GM06990 (cell line): ENCODE measurements at regions not wholly inside any gene's neighbourhood (a gene's known extent, or its start where the extent isn't known, plus 50 kb on each side); places are given as distances from the start of the nearest gene placed in this dataset.

Experiments
- DNase-seq: peaks from one replicate; pipeline ENCODE4 v3.0.0-alpha.2; 2011; ENCODE audit not compliant: insufficient read length; ENCODE audit errors: extremely low read depth
- H3K27me3 ChIP-seq: replicated peaks from 2 replicates; pipeline ENCODE4 v1.6.0; 2011; ENCODE audit warnings: low read length; ENCODE audit not compliant: control insufficient read depth, insufficient read depth
- H3K36me3 ChIP-seq: 2 replicates; pipeline ENCODE4 v1.5.1; 2011; ENCODE audit warnings: low read length; ENCODE audit not compliant: control insufficient read depth, insufficient read depth
- H3K4me3 ChIP-seq: replicated peaks from 2 replicates; pipeline ENCODE4 v1.5.1; 2011; ENCODE audit warnings: low read depth, mild to moderate bottlenecking, control low read depth, low read length
- TF ChIP-seq, protein P1 (sequence below): IDR thresholded peaks from 2 replicates; pipeline ENCODE4 v1.5.1; 2011; ENCODE audit warnings: low read length, control low read depth, mild to moderate bottlenecking, inconsistent platforms; ENCODE audit not compliant: insufficient read depth, poor library complexity, severe bottlenecking

DNA sequence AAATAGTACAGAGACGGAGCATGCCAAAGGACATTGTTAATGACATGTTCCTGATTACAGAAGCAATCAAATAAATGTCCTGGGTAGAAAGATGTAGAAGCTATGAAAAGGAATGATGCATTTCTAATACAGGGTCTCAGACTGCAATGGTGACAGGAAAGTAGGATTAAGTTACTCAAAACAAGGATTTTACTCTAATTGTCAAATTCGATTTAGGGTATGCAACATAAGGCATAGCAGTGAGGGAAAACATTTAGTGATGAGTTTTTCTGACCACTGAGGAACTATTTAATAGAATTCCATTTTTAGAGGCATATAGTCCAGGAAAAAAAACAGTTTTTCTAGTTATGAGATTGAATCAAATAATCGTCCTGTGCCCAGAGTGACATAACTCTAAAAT lies 715.1 kb upstream of the ACO1 start:
- Histone ChIP-seq H3K27me3 (no peaks in the 10 kb centered on the region), H3K4me3 (no peak overlapping the region), H3K36me3 (no peaks in the 10 kb centered on the region)
- DNase-seq, result no peak
- TF ChIP-seq, protein P1, sequence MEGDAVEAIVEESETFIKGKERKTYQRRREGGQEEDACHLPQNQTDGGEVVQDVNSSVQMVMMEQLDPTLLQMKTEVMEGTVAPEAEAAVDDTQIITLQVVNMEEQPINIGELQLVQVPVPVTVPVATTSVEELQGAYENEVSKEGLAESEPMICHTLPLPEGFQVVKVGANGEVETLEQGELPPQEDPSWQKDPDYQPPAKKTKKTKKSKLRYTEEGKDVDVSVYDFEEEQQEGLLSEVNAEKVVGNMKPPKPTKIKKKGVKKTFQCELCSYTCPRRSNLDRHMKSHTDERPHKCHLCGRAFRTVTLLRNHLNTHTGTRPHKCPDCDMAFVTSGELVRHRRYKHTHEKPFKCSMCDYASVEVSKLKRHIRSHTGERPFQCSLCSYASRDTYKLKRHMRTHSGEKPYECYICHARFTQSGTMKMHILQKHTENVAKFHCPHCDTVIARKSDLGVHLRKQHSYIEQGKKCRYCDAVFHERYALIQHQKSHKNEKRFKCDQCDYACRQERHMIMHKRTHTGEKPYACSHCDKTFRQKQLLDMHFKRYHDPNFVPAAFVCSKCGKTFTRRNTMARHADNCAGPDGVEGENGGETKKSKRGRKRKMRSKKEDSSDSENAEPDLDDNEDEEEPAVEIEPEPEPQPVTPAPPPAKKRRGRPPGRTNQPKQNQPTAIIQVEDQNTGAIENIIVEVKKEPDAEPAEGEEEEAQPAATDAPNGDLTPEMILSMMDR, result no peak

DNA sequence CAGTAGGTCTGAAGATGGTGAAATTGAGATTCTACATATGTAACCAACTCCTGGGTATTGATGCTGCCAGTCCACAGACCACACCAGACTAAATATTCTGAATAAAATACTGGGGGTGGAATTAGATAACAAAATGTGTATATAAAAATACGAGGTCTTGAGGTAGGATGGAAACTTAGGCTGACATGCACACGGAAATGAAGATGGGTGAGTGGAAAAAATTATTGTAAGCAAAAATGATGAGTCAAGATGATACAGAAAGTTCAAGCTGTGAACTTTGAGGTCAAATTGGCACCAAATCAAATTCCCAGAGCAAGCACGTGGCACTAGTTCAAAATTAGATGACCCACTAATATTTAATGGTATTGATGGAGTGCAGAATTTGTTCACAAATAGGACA lies 713.4 kb upstream of the ACO1 start:
- no peak overlapping the region for H3K4me3 ChIP-seq
- no peaks in the 10 kb centered on the region for H3K36me3 ChIP-seq
- TF ChIP-seq, protein P1, result no peak
- DNase-seq, result no peak
- H3K27me3 ChIP-seq, result no peaks in the 10 kb centered on the region

DNA sequence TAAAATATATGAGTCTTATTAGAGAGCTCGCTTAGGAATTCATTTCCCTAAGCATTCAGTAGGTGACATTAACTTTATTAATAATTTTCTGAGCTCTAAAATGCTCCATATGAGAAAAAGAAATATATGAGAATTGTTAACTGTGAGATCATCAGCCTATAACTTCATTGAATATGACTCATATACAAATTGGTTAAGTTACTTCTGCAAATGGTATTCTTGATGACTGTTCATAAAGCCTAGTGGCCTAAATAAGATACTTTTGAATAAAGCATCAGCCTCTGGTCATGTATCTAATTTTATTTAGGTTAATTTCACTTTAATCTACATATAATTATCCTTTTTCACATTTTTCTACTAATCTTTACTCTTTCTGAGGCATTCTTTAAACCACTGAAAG lies 710.2 kb upstream of the ACO1 start:
- Histone ChIP-seq H3K36me3 (no peaks in the 10 kb centered on the region), H3K27me3 (no peaks in the 10 kb centered on the region), H3K4me3 (no peak overlapping the region)
- TF ChIP-seq, protein P1, result no peak
- no peak for DNase-seq

DNA sequence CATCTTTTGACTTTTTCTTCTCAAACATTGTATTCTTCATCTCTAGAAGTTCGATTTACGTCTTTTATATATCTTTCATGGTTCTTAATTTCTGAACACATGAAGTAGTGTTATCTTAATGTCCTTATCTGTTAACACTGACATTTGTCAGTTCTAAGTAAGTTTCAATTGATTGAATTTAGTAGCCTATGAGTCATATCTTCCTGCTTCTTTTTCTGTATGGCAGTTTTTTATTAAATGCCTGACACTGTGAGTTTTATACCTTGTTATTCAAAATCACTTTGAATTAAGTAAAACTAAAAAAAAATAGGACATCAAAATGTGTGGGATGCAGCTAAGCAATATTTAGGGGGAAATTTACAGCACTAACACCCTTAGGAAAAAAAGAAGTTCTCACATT lies 707.0 kb upstream of the ACO1 start:
- H3K27me3 ChIP-seq, result no peaks in the 10 kb centered on the region
- TF ChIP-seq, protein P1, result no peak

DNA sequence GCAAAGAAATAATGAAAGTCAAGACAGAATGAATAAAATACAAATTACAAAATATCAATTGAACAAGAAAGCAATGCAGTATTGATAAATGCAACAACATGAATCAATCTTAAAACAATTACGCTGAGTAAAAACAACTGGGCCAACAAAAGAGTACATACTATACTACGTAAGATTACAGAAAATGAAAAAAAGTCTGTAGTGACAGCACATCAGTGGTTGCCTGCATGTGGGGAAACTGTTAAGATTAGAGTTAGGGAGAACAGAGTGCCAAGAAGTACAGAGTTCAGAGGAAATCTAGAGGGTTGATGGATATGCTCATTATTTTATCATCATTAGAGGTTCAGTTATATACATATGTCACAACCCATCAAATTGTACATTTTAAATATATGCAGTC lies 706.6 kb upstream of the ACO1 start:
- no peak overlapping the region for H3K4me3 ChIP-seq
- no peaks in the 10 kb centered on the region for H3K36me3 ChIP-seq
- DNase-seq, result no peak
- H3K27me3 ChIP-seq, result no peaks in the 10 kb centered on the region
- TF ChIP-seq, protein P1, result no peak

More for the DNA sequence above, 707.0 kb upstream of the ACO1 start:
- Histone ChIP-seq H3K4me3 (no peak overlapping the region), H3K36me3 (no peaks in the 10 kb centered on the region)
- no peak for DNase-seq

DNA sequence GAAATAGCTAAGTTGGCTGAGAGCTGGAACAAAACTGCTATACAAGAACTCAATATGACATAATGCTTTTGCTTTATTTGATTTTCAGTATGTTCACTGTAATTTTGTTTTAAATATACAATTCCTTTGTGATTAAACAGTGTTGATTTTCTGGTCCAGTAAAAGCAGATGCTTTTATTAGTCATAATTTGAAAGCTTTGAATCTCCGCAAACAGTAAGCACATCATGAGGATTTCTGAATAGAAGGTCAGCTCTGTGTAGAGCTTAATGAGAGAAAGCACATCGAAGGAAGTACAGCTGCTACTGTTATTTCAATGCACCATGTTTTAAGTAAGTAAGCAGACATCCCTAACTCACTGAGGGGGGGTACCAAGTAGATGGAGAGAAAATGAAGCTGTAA lies 701.3 kb upstream of the ACO1 start:
- TF ChIP-seq, protein P1, result no peak
- no peaks in the 10 kb centered on the region for H3K27me3 ChIP-seq
- H3K4me3 ChIP-seq, result no peak overlapping the region
- H3K36me3 ChIP-seq, result no peaks in the 10 kb centered on the region
- DNase-seq, result no peak
